HG02884 (cell line): ENCODE measurements at regions not wholly inside any gene's neighbourhood (a gene's known extent, or its start where the extent isn't known, plus 50 kb on each side); places are given as distances from the start of the nearest gene placed in this dataset.
A peak's percentile ranks its signal among the peaks of the same experiment; 100 is the strongest.

Source experiments
- ATAC-seq: cut with Tn5 transposase; IDR thresholded peaks from one replicate; pipeline ENCODE4 v1.9.1; 2021; ENCODE audit warnings: mild to moderate bottlenecking, moderate library complexity; ENCODE audit not compliant: unreplicated experiment

DNA sequence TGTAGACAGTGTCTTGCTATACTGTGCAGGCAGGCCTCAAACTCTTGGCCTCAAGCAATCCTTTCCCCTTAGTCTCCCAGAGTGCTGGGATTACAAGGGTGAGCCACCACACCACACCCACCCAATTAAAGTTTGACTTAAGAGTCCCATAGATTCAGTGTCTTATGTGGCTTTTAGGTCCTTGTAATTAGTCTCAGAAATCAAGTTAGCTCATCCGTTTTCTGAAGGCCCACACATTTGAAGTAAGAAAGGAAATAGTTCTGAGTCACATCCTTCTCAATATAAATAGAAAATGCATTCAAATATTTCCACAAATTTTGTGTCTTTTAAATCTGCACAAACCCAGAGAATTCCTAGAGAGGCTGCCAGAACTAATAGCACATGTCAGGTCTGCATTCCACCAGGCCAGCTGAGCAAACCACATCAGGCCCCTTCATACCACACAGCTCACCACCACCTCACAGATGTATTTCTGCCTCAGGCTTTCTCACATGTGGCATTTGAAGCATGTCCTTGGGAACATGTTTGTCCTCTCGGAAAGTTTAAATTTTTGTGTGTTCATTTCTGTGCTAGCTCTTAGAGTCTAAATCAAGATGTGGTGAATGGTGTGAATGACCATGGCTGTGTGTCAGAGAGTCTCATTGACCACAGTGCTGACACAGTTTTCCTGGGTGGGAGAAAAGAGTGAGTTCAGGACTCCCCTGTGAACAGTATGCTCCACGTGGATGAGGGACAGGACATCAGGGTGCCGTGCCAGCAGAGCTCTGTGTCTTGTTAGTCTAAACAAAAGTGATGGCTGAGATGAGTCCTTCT is 148.4 kb upstream of the USP9Y start:
- ATAC-seq: peak; percentile 70

DNA sequence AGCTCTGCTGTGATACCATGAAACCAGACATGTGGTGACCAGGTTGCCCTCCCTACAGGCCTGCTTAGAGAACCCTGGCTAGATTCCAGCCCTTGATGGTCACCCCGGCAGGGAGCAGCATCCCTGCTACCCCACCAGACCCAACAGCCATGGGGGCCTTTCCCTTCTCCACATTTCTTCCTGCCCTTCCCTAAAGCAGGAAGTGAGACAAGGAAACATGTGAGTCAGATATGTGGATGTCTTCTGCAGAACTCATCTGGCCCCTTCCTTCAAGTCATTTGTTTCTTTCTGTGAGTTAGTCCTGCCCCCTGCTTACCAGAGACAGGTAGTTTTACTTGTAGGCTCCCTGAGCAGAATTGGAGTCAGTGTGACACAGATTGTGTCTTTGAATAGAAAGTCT is 147.1 kb upstream of the USP9Y start:
- no peak for ATAC-seq

DNA sequence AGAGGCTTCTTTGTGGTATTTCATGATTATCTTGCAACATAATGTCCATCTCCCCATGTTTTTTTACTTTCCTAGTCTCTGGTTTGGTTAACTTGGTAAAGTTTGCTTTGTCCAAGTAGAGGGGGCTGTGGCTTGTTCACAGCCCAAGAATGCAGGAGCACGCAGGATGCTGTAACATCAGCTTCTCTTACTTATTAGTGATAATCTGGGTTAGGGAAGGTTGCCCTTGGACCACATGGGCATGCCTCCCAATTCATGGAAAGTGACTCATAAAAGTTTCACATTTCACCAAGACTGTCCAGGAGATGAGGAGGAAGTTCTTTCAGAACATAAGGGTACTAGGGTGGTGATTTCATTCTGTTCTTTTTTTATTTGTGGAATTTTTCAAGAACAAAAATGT is 146.0 kb upstream of the USP9Y start:
- ATAC-seq: no peak

DNA sequence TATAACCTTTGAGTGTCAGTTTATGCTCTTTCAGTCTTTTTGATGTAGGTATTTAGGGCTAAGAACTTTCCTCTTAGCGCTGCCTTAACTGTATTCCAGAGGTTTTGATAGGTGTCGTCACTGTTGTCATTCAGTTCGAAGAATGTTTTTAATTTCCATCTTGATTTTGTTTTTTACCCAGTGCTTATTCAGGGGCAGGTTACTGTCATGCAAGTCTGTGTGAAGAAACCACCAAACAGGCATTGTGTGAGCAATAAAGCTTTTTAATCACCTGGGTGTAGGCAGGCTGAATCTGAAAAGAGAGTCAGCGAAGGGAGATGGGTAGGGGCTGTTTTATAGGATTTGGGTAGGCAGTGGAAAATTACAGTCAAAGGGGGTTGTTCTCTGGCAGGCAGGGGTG is 142.0 kb upstream of the USP9Y start:
- ATAC-seq: no peak

DNA sequence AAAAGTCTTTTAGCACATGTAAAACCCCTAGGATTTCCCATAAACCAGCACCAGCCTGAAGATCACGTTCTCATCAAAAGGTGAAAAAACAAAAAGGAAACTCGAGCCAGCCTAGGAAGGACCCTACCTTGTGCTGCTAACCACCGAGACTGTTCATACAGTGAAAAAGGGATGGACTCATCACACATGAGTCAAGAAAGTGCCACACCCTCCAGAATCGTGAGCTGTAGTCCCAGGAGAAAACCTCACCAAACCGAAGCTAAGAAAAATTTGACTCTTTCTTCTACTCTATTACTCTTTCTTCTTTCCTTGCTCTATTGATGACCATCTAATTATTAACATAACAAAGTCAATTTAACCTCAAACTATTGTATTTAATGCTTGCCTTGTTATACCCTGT is 124.8 kb upstream of the USP9Y start:
- no peak for ATAC-seq

DNA sequence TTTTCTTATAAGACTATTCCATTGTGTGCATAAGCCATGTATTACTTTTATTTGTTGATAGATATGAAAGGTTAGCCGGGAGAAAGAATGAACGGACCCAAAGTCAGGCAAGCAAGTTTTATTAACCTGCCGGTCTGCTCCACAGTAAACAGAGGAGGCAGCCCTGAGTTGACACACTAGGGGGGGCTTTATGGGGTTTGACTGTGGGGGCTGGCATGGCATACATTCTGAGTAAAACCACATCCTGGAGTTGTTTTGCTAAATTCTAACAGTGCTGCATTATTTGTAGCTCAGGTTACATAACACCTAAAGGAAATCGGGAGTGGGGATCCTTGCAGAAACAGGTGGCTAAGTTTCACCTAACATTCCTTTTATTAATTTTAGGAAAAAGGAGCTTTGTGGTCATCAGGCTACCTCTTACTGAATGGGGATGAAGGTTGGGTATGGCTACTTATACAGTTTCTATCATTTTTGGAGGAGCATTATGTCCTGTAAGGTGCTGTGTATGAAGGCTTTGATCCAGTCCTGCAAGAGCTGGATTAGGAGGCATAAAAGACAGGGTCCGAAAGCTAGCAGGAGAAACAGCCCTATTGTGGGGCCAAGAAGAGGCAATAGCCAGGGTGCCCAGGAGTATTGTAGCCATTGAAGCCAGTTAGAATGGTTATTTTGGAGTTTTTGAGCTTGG is 107.4 kb upstream of the USP9Y start:
- ATAC-seq: no peak

DNA sequence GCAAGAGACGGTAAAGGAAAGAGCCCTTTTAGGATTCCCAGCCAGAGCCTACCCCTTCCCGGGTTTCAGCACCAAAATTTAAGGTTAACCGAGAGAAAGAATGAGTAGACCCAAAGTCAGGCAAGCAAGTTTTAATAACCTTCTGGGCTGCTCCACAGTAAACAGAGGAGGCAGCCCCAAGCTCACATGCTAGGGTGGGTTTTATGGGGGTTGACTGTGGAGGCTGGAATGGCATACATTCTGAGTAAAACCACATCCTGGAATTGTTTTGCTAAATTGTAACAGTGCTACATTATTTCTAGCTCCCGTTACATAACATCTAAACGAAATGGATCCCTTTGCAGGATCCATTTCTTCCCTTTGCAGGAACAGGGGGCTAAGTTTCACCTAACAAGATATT is 102.2 kb upstream of the USP9Y start:
- no peak for ATAC-seq

DNA sequence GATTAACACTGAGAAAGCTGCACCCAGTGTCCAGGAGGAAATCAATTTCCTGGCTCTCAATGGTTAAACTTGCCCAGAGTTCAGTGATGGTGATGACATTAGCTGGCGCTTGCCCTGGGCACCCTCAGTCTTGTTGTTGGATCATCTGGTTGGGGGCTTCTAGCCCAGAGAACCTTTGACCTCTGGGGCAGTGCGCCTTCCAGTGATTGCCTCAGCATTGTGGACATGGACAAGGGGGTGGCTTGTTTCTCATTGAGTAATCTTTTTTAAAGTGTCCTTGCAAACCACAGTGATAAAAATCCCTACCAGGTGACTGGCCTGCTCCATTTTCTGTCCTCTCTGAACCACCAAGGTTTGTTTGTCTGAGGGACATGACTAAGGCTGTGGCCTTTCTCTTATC is 95.6 kb upstream of the USP9Y start:
- ATAC-seq: no peak

DNA sequence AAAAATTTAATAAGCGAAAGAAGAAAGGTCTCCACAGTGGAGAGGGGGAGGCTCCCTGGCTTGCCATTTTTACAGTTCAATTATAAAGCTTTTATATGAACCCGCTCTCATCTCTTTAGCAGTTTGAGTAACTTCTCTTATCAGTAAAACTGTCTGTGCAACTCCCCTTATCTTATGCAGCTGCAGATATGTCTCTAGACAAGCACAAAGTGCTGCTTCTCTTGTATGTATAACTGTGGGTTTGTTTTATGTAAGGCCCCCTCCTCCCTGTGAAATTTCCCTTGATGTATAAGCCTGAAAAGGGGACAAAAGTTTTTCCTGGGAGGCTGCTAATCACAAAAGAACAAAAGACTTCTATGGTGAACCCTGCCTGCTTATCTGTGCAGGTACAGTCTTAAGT is 90.2 kb upstream of the USP9Y start:
- ATAC-seq: no peak

DNA sequence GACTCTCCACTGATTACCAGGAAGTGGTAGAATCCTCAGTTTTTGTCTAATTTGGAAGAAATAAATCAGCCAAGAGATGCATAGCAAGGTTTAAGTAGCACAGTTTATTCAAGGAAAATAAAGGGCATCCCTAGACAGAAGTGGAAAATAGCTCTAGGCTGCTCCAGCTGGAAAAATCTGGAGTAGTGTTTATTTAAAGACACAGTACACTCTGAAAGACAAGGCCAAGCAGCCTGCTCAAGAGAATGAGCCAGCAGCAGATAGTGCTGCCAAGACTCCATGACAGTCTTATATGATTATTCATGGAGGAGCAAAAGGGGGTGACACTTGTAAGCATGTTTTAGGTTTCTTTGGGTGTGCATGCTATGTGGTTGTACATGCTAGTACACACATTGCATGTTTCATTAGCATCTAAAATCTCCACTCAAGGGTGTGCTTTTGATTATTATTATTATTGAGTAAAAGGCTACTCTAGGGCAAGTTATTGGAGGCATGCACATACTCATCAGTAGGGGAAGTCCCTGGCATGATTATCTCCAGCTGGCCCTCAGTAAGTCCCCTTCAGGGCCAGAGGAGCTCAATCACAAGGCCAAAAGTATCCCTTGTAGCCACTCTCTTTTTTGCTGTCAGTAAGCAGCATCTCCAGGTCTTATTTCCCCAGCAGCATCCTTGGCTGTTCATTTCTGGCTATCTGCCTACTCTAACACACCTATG is 85.1 kb upstream of the USP9Y start:
- ATAC-seq: no peak

DNA sequence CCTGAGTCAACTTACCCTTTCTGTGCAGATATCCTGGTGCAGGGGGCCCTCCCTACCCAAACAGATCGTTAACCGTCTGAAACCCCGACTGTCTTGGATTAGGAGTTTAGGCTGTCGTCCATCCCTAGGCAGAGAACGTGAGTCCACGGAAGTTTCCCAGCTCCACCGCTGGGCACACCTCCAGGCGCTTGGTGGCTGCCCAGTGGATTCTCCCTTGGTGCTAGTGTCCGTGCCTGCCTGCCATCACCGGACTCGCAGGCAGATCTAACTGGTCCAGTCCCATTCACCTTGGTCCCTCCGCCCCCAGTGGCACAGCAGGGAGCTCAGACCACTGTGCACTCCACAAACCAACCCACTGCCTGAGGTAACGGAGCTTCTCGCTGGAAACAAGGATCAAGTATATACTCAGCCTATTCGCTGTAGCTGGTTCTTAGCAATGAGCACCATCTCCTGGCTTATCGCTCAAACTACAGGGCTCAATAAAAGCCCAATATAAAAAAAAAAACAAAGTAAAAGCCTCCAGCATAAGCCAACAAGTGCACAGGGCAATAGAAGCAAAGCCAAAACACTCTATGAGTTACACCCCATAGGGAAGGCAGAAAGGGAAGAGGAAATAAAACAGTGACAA is 79.5 kb upstream of the USP9Y start:
- no peak for ATAC-seq

DNA sequence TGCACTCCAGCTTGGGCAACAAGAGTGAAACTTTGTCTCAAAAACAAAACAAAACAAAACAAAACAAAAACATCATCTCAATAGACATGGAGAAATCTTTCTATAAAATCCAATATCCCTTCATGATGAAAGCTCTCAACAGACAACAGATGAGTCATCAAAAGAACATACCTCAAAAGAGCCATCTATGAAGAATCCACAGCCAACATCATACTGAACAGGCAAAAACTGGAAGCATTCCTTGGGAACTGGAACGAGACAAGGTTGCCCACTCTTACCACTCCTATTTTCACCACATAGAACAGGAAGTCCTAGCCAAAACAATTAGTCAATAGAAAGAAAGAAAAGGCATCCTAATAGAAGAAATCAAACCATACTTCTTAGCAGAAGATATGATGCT is 77.8 kb upstream of the USP9Y start:
- ATAC-seq: no peak

DNA sequence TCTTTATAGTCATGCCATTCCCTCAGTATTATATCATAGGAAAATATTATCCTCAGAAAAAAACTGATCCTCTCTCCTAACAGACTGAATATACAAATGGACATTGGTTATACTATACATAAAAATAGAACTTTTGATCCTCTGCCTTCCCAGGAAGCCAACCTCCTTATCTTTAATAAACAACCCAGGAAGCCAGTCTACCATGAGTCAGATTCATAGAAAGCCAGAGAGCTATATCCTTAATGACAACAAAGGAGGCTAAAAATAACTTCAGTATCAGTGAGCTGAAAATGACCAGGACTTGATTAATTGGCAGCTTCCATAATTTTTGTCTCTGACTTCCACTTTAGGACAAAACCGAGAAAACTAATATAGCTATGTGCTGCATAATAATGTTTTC is 58.0 kb upstream of the USP9Y start:
- ATAC-seq: no peak

DNA sequence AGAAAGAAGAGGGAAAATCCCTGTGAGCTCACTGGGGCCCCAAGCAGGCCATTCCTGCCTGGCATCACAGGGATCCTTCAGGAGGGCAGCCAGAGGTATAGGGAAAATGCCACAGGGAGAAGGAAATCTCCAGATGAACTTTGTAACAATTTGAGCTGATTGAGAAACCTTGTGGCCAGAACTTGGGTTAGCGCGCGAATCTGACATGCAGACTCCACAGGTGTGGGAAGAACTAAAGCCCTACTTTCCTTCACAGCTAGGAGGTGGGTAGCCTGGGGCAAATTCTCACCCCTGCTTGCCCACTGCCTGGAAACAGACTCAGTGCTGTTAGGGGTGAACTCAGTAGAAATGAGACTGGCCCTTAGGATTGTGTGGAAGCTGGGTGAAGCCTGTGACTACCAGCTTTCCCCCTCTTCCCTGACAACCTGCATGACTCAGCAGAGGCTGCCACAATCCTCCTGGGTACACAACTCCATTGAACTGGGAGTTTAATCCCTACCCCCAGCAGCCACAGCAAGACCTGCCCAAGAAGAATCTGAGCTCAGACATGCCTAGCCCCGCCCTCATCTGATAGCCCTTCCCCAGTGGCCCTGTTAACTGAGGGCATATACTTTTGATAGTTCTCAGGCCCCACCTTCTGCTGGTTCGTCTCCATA is 57.2 kb upstream of the USP9Y start:
- no peak for ATAC-seq

DNA sequence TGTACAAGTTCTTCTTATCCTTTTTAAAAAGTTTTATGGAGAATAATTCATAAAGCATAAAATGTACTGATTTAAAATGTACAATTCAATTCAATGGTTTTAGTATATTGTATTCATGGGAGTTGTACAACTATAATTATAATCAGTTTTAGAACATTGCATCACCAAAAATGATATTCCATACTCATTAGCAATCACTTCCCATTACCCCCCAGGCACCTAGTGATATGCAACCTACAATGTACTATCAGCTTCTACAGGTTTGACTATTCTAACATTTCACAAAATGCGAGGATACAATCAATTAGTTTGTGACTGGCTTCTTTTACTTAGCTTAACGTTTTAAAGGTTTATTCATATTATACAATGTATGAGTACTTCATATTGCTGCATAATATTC is 49.9 kb upstream of the USP9Y start:
- ATAC-seq: no peak
